Epithelial cell of esophagus (primary cell): ENCODE measurements at regions not wholly inside any gene's neighbourhood (a gene's known extent, or its start where the extent isn't known, plus 50 kb on each side); places are given as distances from the start of the nearest gene placed in this dataset.

Source experiments
- DNase-seq: peaks from one replicate; pipeline ENCODE4 v3.0.0; 2010; ENCODE audit warnings: low read depth
- H3K4me3 ChIP-seq: 2 replicates; pipeline ENCODE4 v1.5.1; 2011; ENCODE audit warnings: mild to moderate bottlenecking, low read length, control low read depth
- TF ChIP-seq, protein P1 (sequence below): IDR thresholded peaks from 2 replicates; pipeline ENCODE4 v1.5.1; 2011; ENCODE audit warnings: low read depth, mild to moderate bottlenecking, low read length, control low read depth, inconsistent platforms; ENCODE audit not compliant: insufficient read depth; ENCODE audit errors: missing control alignments

DNA sequence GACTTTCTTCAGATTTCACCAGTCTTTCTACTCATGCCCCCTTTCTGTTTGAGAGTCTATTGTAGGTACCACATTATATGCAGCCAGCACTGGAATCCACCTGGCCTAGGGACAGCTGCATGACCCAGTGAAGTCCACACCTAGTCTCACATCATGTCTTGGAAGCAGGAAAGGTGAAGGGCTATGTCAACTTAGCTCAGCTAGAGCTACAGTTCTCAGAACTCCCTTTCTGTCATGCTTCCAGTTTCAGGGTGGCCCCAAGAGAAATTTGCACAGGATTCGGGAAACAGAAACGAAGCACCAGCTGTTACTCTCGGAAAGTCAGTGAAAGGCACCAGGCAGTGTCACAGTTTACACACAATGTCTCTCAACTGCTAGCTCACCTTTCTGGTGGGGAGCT, 51.6 kb upstream of the NLRP1 start:
- DNase-seq: no peak
- TF ChIP-seq, protein P1, sequence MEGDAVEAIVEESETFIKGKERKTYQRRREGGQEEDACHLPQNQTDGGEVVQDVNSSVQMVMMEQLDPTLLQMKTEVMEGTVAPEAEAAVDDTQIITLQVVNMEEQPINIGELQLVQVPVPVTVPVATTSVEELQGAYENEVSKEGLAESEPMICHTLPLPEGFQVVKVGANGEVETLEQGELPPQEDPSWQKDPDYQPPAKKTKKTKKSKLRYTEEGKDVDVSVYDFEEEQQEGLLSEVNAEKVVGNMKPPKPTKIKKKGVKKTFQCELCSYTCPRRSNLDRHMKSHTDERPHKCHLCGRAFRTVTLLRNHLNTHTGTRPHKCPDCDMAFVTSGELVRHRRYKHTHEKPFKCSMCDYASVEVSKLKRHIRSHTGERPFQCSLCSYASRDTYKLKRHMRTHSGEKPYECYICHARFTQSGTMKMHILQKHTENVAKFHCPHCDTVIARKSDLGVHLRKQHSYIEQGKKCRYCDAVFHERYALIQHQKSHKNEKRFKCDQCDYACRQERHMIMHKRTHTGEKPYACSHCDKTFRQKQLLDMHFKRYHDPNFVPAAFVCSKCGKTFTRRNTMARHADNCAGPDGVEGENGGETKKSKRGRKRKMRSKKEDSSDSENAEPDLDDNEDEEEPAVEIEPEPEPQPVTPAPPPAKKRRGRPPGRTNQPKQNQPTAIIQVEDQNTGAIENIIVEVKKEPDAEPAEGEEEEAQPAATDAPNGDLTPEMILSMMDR: no peak
- H3K4me3 ChIP-seq: no peak overlapping the region

GRCh38 chr17:5638596-5638995, 54.3 kb upstream of the NLRP1 start:
- TF ChIP-seq, protein P1: no peak
- H3K4me3 ChIP-seq: no peak overlapping the region
- no peak for DNase-seq

GRCh38 chr17:5640726-5641125, 56.4 kb upstream of the NLRP1 start:
- H3K4me3 ChIP-seq: no peak overlapping the region
- no peak for DNase-seq
- TF ChIP-seq, protein P1: no peak

DNA sequence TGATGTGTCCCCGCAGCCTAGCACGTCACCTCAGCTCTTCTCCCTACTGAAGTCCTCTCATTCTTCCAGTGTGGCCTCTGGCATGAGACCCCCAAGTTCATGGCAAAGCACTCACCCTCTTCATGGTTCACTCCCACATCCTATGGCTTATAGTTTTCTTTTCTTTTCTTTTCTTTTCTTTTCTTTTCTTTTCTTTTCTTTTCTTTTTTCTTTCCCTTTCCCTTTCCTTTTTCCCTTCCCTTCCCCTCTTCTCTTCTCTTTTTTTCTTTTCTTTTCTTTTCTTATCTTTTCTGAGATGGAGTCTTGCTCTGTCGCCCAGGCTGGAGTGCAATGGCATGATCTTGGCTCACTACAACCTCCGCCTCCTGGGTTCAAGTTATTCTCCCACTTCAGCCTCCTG, 58.4 kb upstream of the NLRP1 start:
- TF ChIP-seq, protein P1: no peak
- DNase-seq: no peak

DNA sequence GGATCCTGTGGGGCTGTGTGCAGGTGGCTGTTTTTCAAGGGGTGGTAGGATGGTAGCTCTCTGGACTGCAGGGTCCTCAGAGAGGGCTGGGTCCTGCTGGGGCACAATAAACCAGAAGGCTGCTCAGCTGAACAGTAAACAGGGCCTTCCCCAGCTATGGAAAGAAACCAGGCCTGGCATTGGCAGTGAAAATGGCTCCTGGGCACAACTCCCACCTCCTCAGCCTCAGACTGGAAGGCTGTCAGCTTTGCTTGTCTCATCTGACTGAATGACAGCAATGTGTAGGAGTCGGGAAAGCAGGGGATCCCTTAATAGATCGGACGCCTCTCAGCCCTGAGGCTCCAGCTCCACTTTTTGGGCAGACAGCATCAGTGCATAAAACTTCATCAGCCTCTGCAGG, 59.8 kb upstream of the NLRP1 start:
- TF ChIP-seq, protein P1: no peak
- no peak overlapping the region for H3K4me3 ChIP-seq
- DNase-seq: no peak

More for the DNA sequence above, 58.4 kb upstream of the NLRP1 start:
- no peak overlapping the region for H3K4me3 ChIP-seq

DNA sequence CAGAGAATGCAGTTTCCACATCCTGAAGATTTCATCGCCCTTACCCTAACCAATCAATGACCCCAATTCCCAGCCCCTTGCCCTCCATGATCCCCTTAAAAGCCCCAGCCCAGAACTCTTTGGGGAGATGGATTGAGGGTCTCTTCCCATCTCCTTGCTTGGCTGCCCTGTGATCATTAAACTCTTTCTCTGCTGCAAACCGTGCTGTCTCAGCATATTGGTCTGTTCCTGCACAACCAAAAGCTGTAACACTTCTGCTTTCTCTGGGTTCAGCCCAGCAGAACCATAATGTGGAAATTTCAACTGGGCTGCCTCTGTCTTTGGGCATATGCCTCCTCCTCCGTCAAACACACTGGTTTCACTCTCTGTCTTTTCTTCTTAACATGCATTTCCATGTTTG, 67.0 kb upstream of the NLRP1 start:
- H3K4me3 ChIP-seq: no peak overlapping the region
- DNase-seq: no peak
- TF ChIP-seq, protein P1: no peak

GRCh38 chr17:5661491-5662125, 77.3 kb upstream of the NLRP1 start:
- H3K4me3 ChIP-seq: no peak overlapping the region
- TF ChIP-seq, protein P1: no peak
- DNase-seq: no peak
